OCI-LY7 (cell line): ENCODE measurements at regions not wholly inside any gene's neighbourhood (a gene's known extent, or its start where the extent isn't known, plus 50 kb on each side); places are given as distances from the start of the nearest gene placed in this dataset.

Source experiments
- BruUV-seq: library from RNA; stranded (reverse); fragments of 400-500 nt; replicated peaks from 2 replicates; lab custom pipeline; 2021; lab: Mats Ljungman, UMichigan
- CTCF ChIA-PET: fragments of 300-600 bp; sonication (Branson Sonifier 250); formaldehyde crosslinking; loops from one replicate; lab custom pipeline; 2022; ENCODE audit warnings: antibody characterized with exemption; ENCODE audit not compliant: unreplicated experiment; lab: Charles Lee
- POLR2A ChIA-PET: fragments of 300-600 bp; sonication (Branson Sonifier 250); formaldehyde crosslinking; loops from one replicate; lab custom pipeline; 2022; ENCODE audit warnings: antibody characterized with exemption; lab: Charles Lee
- DNase-seq: peaks from one replicate; pipeline ENCODE4 v3.0.0-alpha.2; 2015; ENCODE audit warnings: low spot score
- H2AFZ ChIP-seq: fragments of 200-600 bp; sonication (generic), shearing (Covaris generic); 2 replicates; pipeline ENCODE4 v1.6.1; 2014; ENCODE audit warnings: mild to moderate bottlenecking, antibody characterized with exemption, low read length, moderate library complexity
- H3K27ac ChIP-seq: fragments of 200-600 bp; sonication (generic); 2 replicates; pipeline ENCODE4 v1.5.1; 2014; ENCODE audit warnings: mixed run types, low read depth, mild to moderate bottlenecking, moderate library complexity, low read length, inconsistent platforms; ENCODE audit not compliant: poor library complexity, severe bottlenecking
- H3K36me3 ChIP-seq: fragments of 200-600 bp; sonication (generic); 2 replicates; pipeline ENCODE4 v1.6.1; 2014; ENCODE audit warnings: mild to moderate bottlenecking, antibody characterized with exemption, low read length, moderate library complexity, mixed read lengths; ENCODE audit not compliant: insufficient read depth
- H3K4me1 ChIP-seq: fragments of 200-600 bp; sonication (generic); 2 replicates; pipeline ENCODE4 v1.5.1; 2014; ENCODE audit warnings: mild to moderate bottlenecking, low read length; ENCODE audit not compliant: insufficient read depth, poor library complexity, severe bottlenecking
- H3K4me2 ChIP-seq: fragments of 200-600 bp; sonication (generic); 2 replicates; pipeline ENCODE4 v1.6.1; 2014; ENCODE audit warnings: mild to moderate bottlenecking, low read length
- H3K4me3 ChIP-seq: fragments of 200-600 bp; sonication (generic); 2 replicates; pipeline ENCODE4 v1.5.1; 2014; ENCODE audit warnings: mild to moderate bottlenecking, low read depth, low read length; ENCODE audit not compliant: poor library complexity, severe bottlenecking
- H3K79me2 ChIP-seq: fragments of 200-600 bp; sonication (generic); 2 replicates; pipeline ENCODE4 v1.6.1; 2016; ENCODE audit warnings: low read depth, mild to moderate bottlenecking, low read length, moderate library complexity, mixed read lengths; ENCODE audit not compliant: insufficient read depth
- H3K9me2 ChIP-seq: fragments of 200-600 bp; sonication (generic); 2 replicates; pipeline ENCODE4 v1.6.1; 2016; ENCODE audit warnings: mild to moderate bottlenecking, low read length, mixed read lengths; ENCODE audit not compliant: insufficient read depth
- H3K9me3 ChIP-seq: fragments of 200-600 bp; sonication (generic); 2 replicates; pipeline ENCODE4 v1.6.1; 2014; ENCODE audit warnings: mild to moderate bottlenecking, mixed run types, low read length, mixed read lengths
- H4K20me1 ChIP-seq: fragments of 200-600 bp; sonication (generic); 2 replicates; pipeline ENCODE4 v1.6.1; 2014; ENCODE audit warnings: mild to moderate bottlenecking, antibody characterized with exemption, low read length, moderate library complexity, mixed read lengths; ENCODE audit not compliant: insufficient read depth
- EZH2phosphoT487 ChIP-seq: fragments of 200-600 bp; sonication (generic); IDR thresholded peaks from 2 replicates; pipeline ENCODE4 v1.6.1; 2018; ENCODE audit warnings: low read depth, borderline replicate concordance, mild to moderate bottlenecking, mixed run types, antibody characterized with exemption, low read length, moderate library complexity, mixed read lengths
- intact Hi-C: fragments of 100-400 bp; cut with micrococcal nuclease; formaldehyde crosslinking; loops from one replicate; pipeline ENCODE4 v1.10.0; 2022; ENCODE audit not compliant: unreplicated experiment
- TF ChIP-seq, protein P1 (sequence below): fragments of 200-600 bp; sonication (generic); conservative IDR thresholded peaks from 2 replicates; pipeline ENCODE4 v1.5.1; 2014; ENCODE audit warnings: mild to moderate bottlenecking, antibody characterized with exemption, low read length, moderate library complexity, mixed read lengths

DNA sequence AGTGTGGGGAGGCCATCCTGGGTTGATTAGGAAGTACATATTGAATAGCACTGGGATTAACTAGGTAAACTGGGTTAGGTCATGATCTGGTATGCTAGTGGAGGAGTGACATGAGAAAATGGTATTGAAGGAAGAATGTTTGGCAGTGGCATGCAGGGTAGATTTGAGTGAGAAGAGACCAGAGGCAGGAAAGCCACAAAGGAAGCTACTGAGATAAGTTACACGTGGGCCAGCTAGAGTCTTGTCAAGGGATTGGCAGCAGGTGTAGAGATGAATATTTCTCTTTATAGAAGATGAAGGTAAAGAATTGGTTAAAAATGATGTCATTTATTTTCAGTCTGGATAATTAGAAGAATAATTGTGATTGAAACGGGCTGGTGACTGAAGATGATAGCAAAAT, 91.0 kb upstream of the TPRG1 start:
- Histone ChIP-seq H3K79me2 (no peaks in the 10 kb centered on the region), H3K36me3 (no peaks in the 10 kb centered on the region), H4K20me1 (no peaks in the 10 kb centered on the region), H3K9me3 (no peaks in the 10 kb centered on the region), H3K9me2 (no peaks in the 10 kb centered on the region), H3K27ac (no peak overlapping the region), H3K4me1 (no peaks in the 10 kb centered on the region), H3K4me2 (no peak overlapping the region), H2AFZ (no peak overlapping the region), H3K4me3 (no peak overlapping the region)
- BruUV-seq = no TSS peak
- DNase-seq = no peak
- intact Hi-C loops = no loop called here
- CTCF ChIA-PET = no interaction called here
- TF ChIP-seq EZH2phosphoT487 = no peak
- TF ChIP-seq, protein P1, sequence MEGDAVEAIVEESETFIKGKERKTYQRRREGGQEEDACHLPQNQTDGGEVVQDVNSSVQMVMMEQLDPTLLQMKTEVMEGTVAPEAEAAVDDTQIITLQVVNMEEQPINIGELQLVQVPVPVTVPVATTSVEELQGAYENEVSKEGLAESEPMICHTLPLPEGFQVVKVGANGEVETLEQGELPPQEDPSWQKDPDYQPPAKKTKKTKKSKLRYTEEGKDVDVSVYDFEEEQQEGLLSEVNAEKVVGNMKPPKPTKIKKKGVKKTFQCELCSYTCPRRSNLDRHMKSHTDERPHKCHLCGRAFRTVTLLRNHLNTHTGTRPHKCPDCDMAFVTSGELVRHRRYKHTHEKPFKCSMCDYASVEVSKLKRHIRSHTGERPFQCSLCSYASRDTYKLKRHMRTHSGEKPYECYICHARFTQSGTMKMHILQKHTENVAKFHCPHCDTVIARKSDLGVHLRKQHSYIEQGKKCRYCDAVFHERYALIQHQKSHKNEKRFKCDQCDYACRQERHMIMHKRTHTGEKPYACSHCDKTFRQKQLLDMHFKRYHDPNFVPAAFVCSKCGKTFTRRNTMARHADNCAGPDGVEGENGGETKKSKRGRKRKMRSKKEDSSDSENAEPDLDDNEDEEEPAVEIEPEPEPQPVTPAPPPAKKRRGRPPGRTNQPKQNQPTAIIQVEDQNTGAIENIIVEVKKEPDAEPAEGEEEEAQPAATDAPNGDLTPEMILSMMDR = no peak
- POLR2A ChIA-PET = no interaction called here

DNA sequence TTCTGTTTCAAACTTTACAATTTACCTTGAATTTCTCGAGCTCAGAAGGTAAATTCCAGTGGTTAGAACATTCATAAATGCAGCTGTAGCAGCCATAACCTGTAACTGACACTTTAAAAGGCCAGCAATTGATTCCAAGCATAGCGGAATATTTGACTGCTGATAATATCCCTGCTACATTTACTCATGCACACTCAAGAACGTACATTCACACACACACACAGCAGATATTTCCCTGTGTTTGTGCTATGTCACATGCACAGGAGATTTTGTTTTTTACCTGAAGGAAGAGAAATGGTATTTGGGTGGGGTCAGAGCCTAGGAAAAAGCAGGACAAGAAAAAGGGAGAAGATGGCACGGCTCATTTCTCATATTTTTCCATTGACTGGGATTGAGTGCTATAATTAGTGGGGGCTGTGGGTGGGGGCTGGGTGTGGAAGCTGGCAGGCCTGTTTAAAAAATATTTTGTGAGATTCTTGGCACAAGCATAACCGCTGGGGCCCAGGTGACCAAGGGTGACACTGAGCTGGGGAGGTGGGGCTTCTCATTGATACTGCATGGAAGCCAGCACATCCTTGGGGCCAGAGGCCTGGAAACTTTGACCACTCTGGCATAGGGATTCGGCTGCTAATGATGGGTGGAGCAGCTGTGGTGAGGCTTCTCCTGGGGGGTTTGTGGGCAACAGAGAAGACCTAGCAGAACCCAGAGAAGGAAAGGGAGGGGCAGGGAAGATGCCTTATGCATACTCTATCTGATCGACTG, 88.9 kb upstream of the TPRG1 start:
- Histone ChIP-seq H3K27ac (no peak overlapping the region), H3K9me2 (no peaks in the 10 kb centered on the region), H3K4me1 (no peaks in the 10 kb centered on the region), H3K4me3 (no peak overlapping the region), H3K79me2 (no peaks in the 10 kb centered on the region), H3K9me3 (no peaks in the 10 kb centered on the region), H3K36me3 (no peaks in the 10 kb centered on the region), H4K20me1 (no peaks in the 10 kb centered on the region), H2AFZ (no peak overlapping the region), H3K4me2 (no peak overlapping the region)
- ChIA-PET CTCF (no interaction called here), POLR2A (interaction anchor here (1.2 kb wide), 1 partner anchor 11 kb away, joined by 3 read pairs; no protein-coding TSS in a partner anchor)
- no peak for TF ChIP-seq EZH2phosphoT487
- TF ChIP-seq, protein P1 = no peak
- intact Hi-C loops = no loop called here
- BruUV-seq = no TSS peak
- DNase-seq = no peak

DNA sequence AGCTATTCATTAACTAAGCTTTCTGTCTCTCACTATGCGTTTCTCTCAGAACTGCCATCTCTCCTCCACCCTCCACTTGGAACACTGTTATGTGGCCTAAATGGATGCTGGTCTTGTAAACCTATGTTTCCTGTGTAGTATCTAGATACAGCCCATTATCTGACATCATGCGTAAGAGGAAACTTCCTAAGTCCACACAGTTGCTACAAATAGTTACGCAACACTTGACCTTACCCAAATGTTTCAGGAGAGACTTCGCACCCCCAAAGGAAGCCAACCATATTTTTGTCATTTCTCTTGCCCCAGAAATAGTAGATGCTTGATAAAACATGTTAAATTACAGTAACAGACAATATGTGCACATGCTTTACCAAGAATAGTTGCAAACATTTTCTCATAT, 87.2 kb upstream of the TPRG1 start:
- no peaks in the 10 kb centered on the region for H3K36me3 ChIP-seq
- H3K4me1 ChIP-seq = no peaks in the 10 kb centered on the region
- no peak for TF ChIP-seq EZH2phosphoT487
- TF ChIP-seq, protein P1 = no peak
- intact Hi-C loops = no loop called here
- H3K9me2 ChIP-seq = no peaks in the 10 kb centered on the region
- H3K79me2 ChIP-seq = no peaks in the 10 kb centered on the region
- ChIA-PET CTCF (no interaction called here), POLR2A (interaction anchor here (1.8 kb wide), 1 partner anchor 9 kb away, joined by 5 read pairs; no protein-coding TSS in a partner anchor)
- BruUV-seq = no TSS peak
- no peak for DNase-seq
- H3K9me3 ChIP-seq = no peaks in the 10 kb centered on the region
- H2AFZ ChIP-seq = no peak overlapping the region
- H3K27ac ChIP-seq = no peak overlapping the region
- H3K4me2 ChIP-seq = no peak overlapping the region
- no peaks in the 10 kb centered on the region for H4K20me1 ChIP-seq
- H3K4me3 ChIP-seq = no peak overlapping the region
